Fibroblast of lung (primary cell): ENCODE measurements at regions not wholly inside any gene's neighbourhood (a gene's known extent, or its start where the extent isn't known, plus 50 kb on each side); places are given as distances from the start of the nearest gene placed in this dataset.

ENCODE experiments used
- CTCF ChIP-seq, 2 donors: IDR thresholded peaks in 1 of 2; conservative IDR thresholded peaks in 1 of 2; 1 replicate in 1 of 2; 2 replicates in 1 of 2; pipeline ENCODE4 v1.5.1; 2011 to 2012; ENCODE audit warnings: low read length in 2 of 2, control low read depth in 1 of 2, inconsistent platforms in 1 of 2, low read depth in 1 of 2, mild to moderate bottlenecking in 1 of 2
- EZH2 ChIP-seq: IDR thresholded peaks from 2 replicates; pipeline ENCODE4 v1.5.1; 2012; ENCODE audit warnings: low read length, control low read depth, mild to moderate bottlenecking; ENCODE audit errors: missing control alignments

- TF ChIP-seq CTCF (conservative IDR thresholded peaks at IDR 0.05 in 1 of 2, IDR thresholded peaks at IDR 0.05 in 1 of 2; ENCODE audit: low read depth in 1 of 2, low read length in 2 of 2) (no peak), EZH2 (no peak)
These were observed 54.6 kb upstream of the OR5P2 start for GRCh38 chr11:7851391-7851790.
